C4-2B (cell line): ENCODE measurements at regions not wholly inside any gene's neighbourhood (a gene's known extent, or its start where the extent isn't known, plus 50 kb on each side); places are given as distances from the start of the nearest gene placed in this dataset.

Experiments
- H3K27ac ChIP-seq: fragments of 450-650 bp; 2 replicates; pipeline ENCODE4 v1.5.1; 2017
- CTCF ChIP-seq: fragments of 450-650 bp; conservative IDR thresholded peaks from 2 replicates; pipeline ENCODE4 v1.5.1; 2017; ENCODE audit warnings: mild to moderate bottlenecking
- ZFX ChIP-seq: fragments of 450-650 bp; IDR thresholded peaks from 2 replicates; pipeline ENCODE4 v1.6.1; 2017

GRCh38 chr5:67960939-67961338 lies 254.6 kb upstream of the PIK3R1 start:
- no peak for TF ChIP-seq ZFX
- no peak for TF ChIP-seq CTCF
- no peak overlapping the region for H3K27ac ChIP-seq

- TF ChIP-seq CTCF (no peak), ZFX (no peak)
- H3K27ac ChIP-seq, result no peak overlapping the region
These were observed 258.2 kb upstream of the PIK3R1 start for GRCh38 chr5:67957374-67957773.

- H3K27ac ChIP-seq, result no peak overlapping the region
- TF ChIP-seq CTCF, result no peak
- no peak for TF ChIP-seq ZFX
These were observed 261.2 kb upstream of the PIK3R1 start for GRCh38 chr5:67954351-67954750.

- TF ChIP-seq CTCF (no peak), ZFX (no peak)
- no peak overlapping the region for H3K27ac ChIP-seq
These were observed 273.1 kb upstream of the PIK3R1 start for GRCh38 chr5:67942421-67942820.

- no peak overlapping the region for H3K27ac ChIP-seq
- TF ChIP-seq ZFX (no peak), CTCF (no peak)
These were observed 273.7 kb upstream of the PIK3R1 start for GRCh38 chr5:67941614-67942401.

- H3K27ac ChIP-seq, result no peak overlapping the region
- no peak for TF ChIP-seq ZFX
- TF ChIP-seq CTCF, result no peak
These were observed 279.5 kb upstream of the PIK3R1 start for GRCh38 chr5:67935908-67936566.

- no peak overlapping the region for H3K27ac ChIP-seq
These were observed 280.6 kb upstream of the PIK3R1 start for GRCh38 chr5:67934976-67935375.

More at GRCh38 chr5:67934976-67935375, 280.6 kb upstream of the PIK3R1 start:
- no peak for TF ChIP-seq ZFX
- no peak for TF ChIP-seq CTCF
